CD14-positive monocyte (primary cell): ENCODE measurements at regions not wholly inside any gene's neighbourhood (a gene's known extent, or its start where the extent isn't known, plus 50 kb on each side); places are given as distances from the start of the nearest gene placed in this dataset.

ENCODE experiments used
- DNase-seq, 3 donors: peaks; one replicate each; pipeline ENCODE4 v3.0.0-alpha.2; 2011 to 2022
- H2AFZ ChIP-seq: 2 replicates; pipeline ENCODE4 v1.6.0; 2012; ENCODE audit warnings: mild to moderate bottlenecking, low read depth, low read length, inconsistent platforms; ENCODE audit not compliant: insufficient read depth, poor library complexity, severe bottlenecking
- H3K27ac ChIP-seq, 2 donors: 1 replicate in 1 of 2; 2 replicates in 1 of 2; pipeline ENCODE4 v1.5.1; 2012 to 2013; ENCODE audit warnings: low read length in 2 of 2, control low read depth in 1 of 2, inconsistent platforms in 1 of 2, low read depth in 1 of 2, mild to moderate bottlenecking in 1 of 2
- H3K27me3 ChIP-seq, 2 donors: one replicate each; pipeline versions ENCODE4 v1.6.0 to v1.6.1; 2011 to 2013; ENCODE audit warnings: low read length in 2 of 2; ENCODE audit not compliant: control insufficient read depth in 2 of 2, insufficient read depth in 2 of 2
- H3K36me3 ChIP-seq, 2 donors: replicated peaks in 1 of 2; 1 replicate in 1 of 2; 2 replicates in 1 of 2; pipeline versions ENCODE4 v1.5.1 to v1.6.1; 2012 to 2013; ENCODE audit warnings: low read length in 2 of 2, control low read depth in 1 of 2, inconsistent platforms in 1 of 2, mild to moderate bottlenecking in 1 of 2; ENCODE audit not compliant: insufficient read depth in 2 of 2, control insufficient read depth in 1 of 2
- H3K4me1 ChIP-seq, 2 donors: 1 replicate in 1 of 2; 2 replicates in 1 of 2; pipeline versions ENCODE4 v1.5.1 to v1.6.1; 2012 to 2013; ENCODE audit warnings: low read length in 2 of 2, control low read depth in 1 of 2, inconsistent platforms in 1 of 2, mild to moderate bottlenecking in 1 of 2, moderate library complexity in 1 of 2; ENCODE audit not compliant: insufficient read depth in 2 of 2, control insufficient read depth in 1 of 2
- H3K4me2 ChIP-seq: replicated peaks from 2 replicates; pipeline ENCODE3; 2012; ENCODE audit warnings: low read length, moderate library complexity, mild to moderate bottlenecking; ENCODE audit not compliant: poor library complexity, severe bottlenecking; ENCODE audit errors: extremely low read depth
- H3K4me3 ChIP-seq, 3 experiments: fragments of 200-600 bp in 1 of 3; sonication (generic) in 1 of 3; replicated peaks in 1 of 3; 1 replicate in 2 of 3; 2 replicates in 1 of 3; pipeline ENCODE4 v1.5.1; 2011 to 2013; ENCODE audit warnings: low read length in 3 of 3, mild to moderate bottlenecking in 3 of 3, control low read depth in 2 of 3, low read depth in 2 of 3, inconsistent platforms in 1 of 3, moderate library complexity in 1 of 3
- H3K79me2 ChIP-seq: 2 replicates; pipeline ENCODE4 v1.6.0; 2012; ENCODE audit warnings: mild to moderate bottlenecking, control low read depth, inconsistent platforms, low read length, moderate library complexity; ENCODE audit not compliant: insufficient read depth
- H3K9ac ChIP-seq: 2 replicates; pipeline ENCODE4 v1.6.0; 2017; ENCODE audit warnings: low read length, mild to moderate bottlenecking; ENCODE audit not compliant: insufficient read depth, poor library complexity, severe bottlenecking
- H3K9me3 ChIP-seq, 2 donors: replicated peaks in 1 of 2; 1 replicate in 1 of 2; 2 replicates in 1 of 2; pipeline versions ENCODE4 v1.5.1 to v1.6.1; 2012 to 2013; ENCODE audit warnings: low read length in 2 of 2, control low read depth in 1 of 2; ENCODE audit not compliant: control insufficient read depth in 1 of 2, insufficient read depth in 1 of 2
- H4K20me1 ChIP-seq: 2 replicates; pipeline ENCODE4 v1.6.0; 2012; ENCODE audit warnings: mild to moderate bottlenecking, low read length, control low read depth, moderate library complexity; ENCODE audit not compliant: insufficient read depth
- H3K27ac Mint-ChIP-seq, 7 donors: one replicate each; pipeline ENCODE4 v1.8.0; 2020; ENCODE audit warnings: mild to moderate bottlenecking in 7 of 7, mixed read lengths in 7 of 7, moderate library complexity in 6 of 7, inconsistent platforms in 2 of 7
- H3K27me3 Mint-ChIP-seq, 3 donors: one replicate each; pipeline ENCODE4 v1.8.0; 2021 to 2022; ENCODE audit warnings: low read depth in 3 of 3, mild to moderate bottlenecking in 3 of 3, mixed read lengths in 3 of 3, moderate library complexity in 3 of 3, inconsistent platforms in 1 of 3
- H3K36me3 Mint-ChIP-seq, 2 donors: one replicate each; pipeline ENCODE4 v1.8.0; 2020; ENCODE audit warnings: mixed read lengths in 2 of 2, inconsistent platforms in 1 of 2, mild to moderate bottlenecking in 1 of 2
- H3K4me1 Mint-ChIP-seq: one replicate; pipeline ENCODE4 v1.8.0; 2020; ENCODE audit warnings: mild to moderate bottlenecking, mixed read lengths
- H3K4me3 Mint-ChIP-seq, 2 donors: one replicate each; pipeline ENCODE4 v1.8.0; 2020; ENCODE audit warnings: mild to moderate bottlenecking in 2 of 2, mixed read lengths in 2 of 2, moderate library complexity in 1 of 2
- H3K9me3 Mint-ChIP-seq, 7 donors: one replicate each; pipeline ENCODE4 v1.8.0; 2020 to 2022; ENCODE audit warnings: mixed read lengths in 7 of 7, mild to moderate bottlenecking in 6 of 7, moderate library complexity in 6 of 7, inconsistent platforms in 2 of 7
- CTCF ChIP-seq: fragments of 200-600 bp; IDR thresholded peaks from one replicate; pipeline ENCODE4 v1.8.0; 2022; ENCODE audit warnings: antibody characterized with exemption, mild to moderate bottlenecking
- WGBS: methylation state at CpG from one replicate; pipeline ENCODE4 v1.1.5; 2013; ENCODE audit warnings: missing lambda C conversion rate; ENCODE audit not compliant: insufficient coverage; 5-methylcytosine and 5-hydroxymethylcytosine counted together
- intact Hi-C, 2 donors: fragments of 100-400 bp; cut with micrococcal nuclease; formaldehyde crosslinking; loops; one replicate each; pipeline versions ENCODE4 v1.15.0 to v1.15.1; 2023

- Histone ChIP-seq H3K9me3 (no peaks in the 10 kb centered on the region), H3K4me3 (no peak overlapping the region), H4K20me1 (no peaks in the 10 kb centered on the region), H3K9ac (no peak overlapping the region), H3K4me2 (no peak overlapping the region), H3K27me3 (no peaks in the 10 kb centered on the region), H3K27ac (no peak overlapping the region), H3K4me1 (no peaks in the 10 kb centered on the region), H2AFZ (no peak overlapping the region), H3K79me2 (no peaks in the 10 kb centered on the region), H3K36me3 (no peaks in the 10 kb centered on the region)
- Mint-ChIP-seq H3K27me3 (peaks cover 0 to 3% (median 3%) of the 10 kb centered on the region in 3 donors), H3K36me3 (no peaks in the 10 kb centered on the region), H3K4me1 (no peaks in the 10 kb centered on the region), H3K4me3 (no peak overlapping the region), H3K27ac (no peak overlapping the region), H3K9me3 (peaks cover 0 to 5% (median 0%) of the 10 kb centered on the region in 7 donors)
- WGBS, result 91% methylated on average over 4 of the region's 5 CpGs
- no peak for DNase-seq
- no peak for TF ChIP-seq CTCF
- intact Hi-C loops, result no loop called here
Measured at GRCh38 chr4:185931375-185931774, 119.4 kb upstream of the SORBS2 start.

GRCh38 chr4:185931986-185932385 lies 120.0 kb upstream of the SORBS2 start:
- H3K4me3 ChIP-seq, result no peak overlapping the region
- H3K9me3 Mint-ChIP-seq, result peaks cover 0 to 5% (median 0%) of the 10 kb centered on the region in 7 donors

More at GRCh38 chr4:185931986-185932385, 120.0 kb upstream of the SORBS2 start:
- no peak overlapping the region for H2AFZ ChIP-seq
- H3K4me1 ChIP-seq, result no peaks in the 10 kb centered on the region
- Mint-ChIP-seq H3K4me3 (no peak overlapping the region), H3K27me3 (peaks cover 0 to 3% (median 3%) of the 10 kb centered on the region in 3 donors), H3K36me3 (no peaks in the 10 kb centered on the region), H3K27ac (peak overlapping the region in 1 of 7 donors; percentile 54), H3K4me1 (no peaks in the 10 kb centered on the region)
- no peak for TF ChIP-seq CTCF
- H3K9me3 ChIP-seq, result no peaks in the 10 kb centered on the region
- H3K27ac ChIP-seq, result no peak overlapping the region
- intact Hi-C loops, result no loop called here
- no peak overlapping the region for H3K9ac ChIP-seq
- no peaks in the 10 kb centered on the region for H3K36me3 ChIP-seq
- H3K4me2 ChIP-seq, result no peak overlapping the region
- WGBS, result 0% methylated on average over 1 of the region's 3 CpGs
- no peaks in the 10 kb centered on the region for H4K20me1 ChIP-seq
- H3K79me2 ChIP-seq, result no peaks in the 10 kb centered on the region
- DNase-seq, result no peak
- no peaks in the 10 kb centered on the region for H3K27me3 ChIP-seq
